Endothelial cell of umbilical vein (primary cell): ENCODE measurements at regions not wholly inside any gene's neighbourhood (a gene's known extent, or its start where the extent isn't known, plus 50 kb on each side); places are given as distances from the start of the nearest gene placed in this dataset.

Experiments used
- BruUV-seq: library from RNA; stranded (reverse); fragments of 400-500 nt; replicated peaks from 2 replicates; lab custom pipeline; 2021; lab: Mats Ljungman, UMichigan
- CTCF ChIA-PET: fragments of 300-600, 350-600 bp; sonication (Branson Sonifier 250); formaldehyde crosslinking; loops from one replicate; lab custom pipeline; 2021; ENCODE audit warnings: antibody characterized with exemption, inconsistent platforms; lab: Charles Lee
- POLR2A ChIA-PET: fragments of 300-600, 350-600 bp; sonication (Branson Sonifier 250); formaldehyde crosslinking; loops from one replicate; lab custom pipeline; 2021; ENCODE audit warnings: antibody characterized with exemption, inconsistent platforms; lab: Charles Lee
- DNase-seq: peaks from one replicate; pipeline ENCODE4 v3.0.0-alpha.2; 2011; ENCODE audit warnings: low read depth, low spot score
- FAIRE-seq: peaks from 2 replicates; lab custom pipeline; 2011; peaks lifted over from hg19 to GRCh38; lab: Jason Lieb, UNC
- H2AFZ ChIP-seq: 2 replicates; pipeline ENCODE4 v1.6.0; 2012; ENCODE audit warnings: low read depth, low read length, control low read depth, inconsistent platforms
- H3K27ac ChIP-seq: 2 replicates; pipeline ENCODE4 v1.5.1; 2011; ENCODE audit warnings: low read depth, mild to moderate bottlenecking, control low read depth, low read length, moderate library complexity; ENCODE audit not compliant: insufficient read depth
- H3K27me3 ChIP-seq, 2 experiments: 2 replicates each; pipeline versions ENCODE4 v1.6.0 to v1.6.1; 2011; ENCODE audit warnings: low read length in 2 of 2, mixed read lengths in 1 of 2; ENCODE audit not compliant: control insufficient read depth in 2 of 2, insufficient read depth in 2 of 2
- H3K36me3 ChIP-seq, 2 experiments: 2 replicates in 1 of 2; 3 replicates in 1 of 2; pipeline ENCODE4 v1.5.1; 2011; ENCODE audit warnings: low read length in 2 of 2, mild to moderate bottlenecking in 1 of 2, moderate library complexity in 1 of 2; ENCODE audit not compliant: control insufficient read depth in 2 of 2, insufficient read depth in 2 of 2; ENCODE audit errors: extremely low read depth in 1 of 2
- H3K4me1 ChIP-seq: 3 replicates; pipeline ENCODE4 v1.5.1; 2011; ENCODE audit warnings: mild to moderate bottlenecking, low read length; ENCODE audit not compliant: control insufficient read depth, insufficient read depth; ENCODE audit errors: extremely low read depth
- H3K4me2 ChIP-seq: 2 replicates; pipeline ENCODE4 v1.6.1; 2011; ENCODE audit warnings: low read length, control low read depth, mixed read lengths; ENCODE audit not compliant: insufficient read depth
- H3K4me3 ChIP-seq, 3 experiments: fragments of 200-600 bp in 1 of 3; sonication (generic), shearing (Covaris generic) in 1 of 3; replicated peaks in 1 of 3; 2 replicates each; pipeline ENCODE4 v1.5.1; 2011 to 2016; ENCODE audit warnings: control low read depth in 3 of 3, low read length in 3 of 3, mild to moderate bottlenecking in 2 of 3, inconsistent platforms in 1 of 3, low read depth in 1 of 3, moderate library complexity in 1 of 3; ENCODE audit not compliant: insufficient read depth in 1 of 3
- H3K79me2 ChIP-seq: 2 replicates; pipeline ENCODE4 v1.6.0; 2012; ENCODE audit warnings: low read length, inconsistent platforms; ENCODE audit not compliant: control insufficient read depth, insufficient read depth
- H3K9ac ChIP-seq: replicated peaks from 2 replicates; pipeline ENCODE3; 2011; ENCODE audit warnings: low read length, control low read depth; ENCODE audit not compliant: insufficient read depth; ENCODE audit errors: extremely low read depth
- H3K9me1 ChIP-seq: replicated peaks from 3 replicates; pipeline ENCODE4 v1.6.0; 2011; ENCODE audit warnings: mild to moderate bottlenecking, low read length; ENCODE audit not compliant: control insufficient read depth, insufficient read depth; ENCODE audit errors: extremely low read depth
- H3K9me3 ChIP-seq: replicated peaks from 2 replicates; pipeline ENCODE4 v1.5.1; 2012; ENCODE audit warnings: low read length, inconsistent platforms; ENCODE audit not compliant: control insufficient read depth, insufficient read depth
- H4K20me1 ChIP-seq: replicated peaks from 2 replicates; pipeline ENCODE3; 2011; ENCODE audit warnings: mild to moderate bottlenecking, low read length; ENCODE audit not compliant: control insufficient read depth, insufficient read depth; ENCODE audit errors: extremely low read depth
- EZH2 ChIP-seq: IDR thresholded peaks from 2 replicates; pipeline ENCODE4 v1.6.1; 2012; ENCODE audit warnings: borderline replicate concordance, low read depth, mild to moderate bottlenecking, moderate library complexity, low read length, inconsistent platforms; ENCODE audit not compliant: severe bottlenecking
- FOS ChIP-seq: IDR thresholded peaks from 2 replicates; pipeline ENCODE4 v1.6.1; 2011; ENCODE audit warnings: mild to moderate bottlenecking, low read length, moderate library complexity, borderline replicate concordance; ENCODE audit not compliant: insufficient read depth
- GATA2 ChIP-seq: IDR thresholded peaks from 2 replicates; pipeline ENCODE4 v1.7.0; 2011; ENCODE audit warnings: low read depth, mild to moderate bottlenecking, moderate library complexity, mixed read lengths, low read length; ENCODE audit not compliant: insufficient read length, insufficient read depth
- JUN ChIP-seq: IDR thresholded peaks from 2 replicates; pipeline ENCODE4 v1.6.1; 2011; ENCODE audit warnings: borderline replicate concordance, low read depth; ENCODE audit not compliant: insufficient read length, insufficient read depth
- MAX ChIP-seq: IDR thresholded peaks from 2 replicates; pipeline ENCODE4 v1.6.1; 2011; ENCODE audit not compliant: insufficient read depth, insufficient read length
- MYC ChIP-seq: IDR thresholded peaks from one replicate; pipeline ENCODE4 v1.6.1; 2011; ENCODE audit warnings: mild to moderate bottlenecking, low read depth, low read length
- POLR2A ChIP-seq: IDR thresholded peaks from 2 replicates; pipeline ENCODE4 v1.6.1; 2012; ENCODE audit warnings: low read depth, mild to moderate bottlenecking, control low read depth, low read length
- POLR2AphosphoS5 ChIP-seq: IDR thresholded peaks from 2 replicates; pipeline ENCODE4 v1.6.1; 2012; ENCODE audit warnings: low read depth, mild to moderate bottlenecking, control low read depth, low read length, moderate library complexity; ENCODE audit not compliant: insufficient read depth
- dilution Hi-C: fragments of 300-500 bp; cut with MboI; formaldehyde crosslinking; loops from one replicate; pipeline ENCODE4 v1.15.0; 2019; ENCODE audit warnings: low sequenced_read_pairs; ENCODE audit not compliant: extremely low pct_ligation_motif_present
- intact Hi-C: fragments of 100-400 bp; cut with micrococcal nuclease; formaldehyde crosslinking; loops from one replicate; pipeline ENCODE4 v1.10.0; 2022
- TF ChIP-seq, protein P1 (sequence below), 2 donors: IDR thresholded peaks; 1 replicate in 1 of 2; 2 replicates in 1 of 2; pipeline ENCODE4 v1.5.1; 2011; ENCODE audit warnings: low read length in 2 of 2, mild to moderate bottlenecking in 2 of 2, moderate library complexity in 2 of 2, control low read depth in 1 of 2, inconsistent platforms in 1 of 2, low read depth in 1 of 2; ENCODE audit not compliant: insufficient read depth in 1 of 2; ENCODE audit errors: extremely low read depth in 1 of 2

- no peak overlapping the region for H3K27ac ChIP-seq
- TF ChIP-seq JUN (no peak), POLR2AphosphoS5 (no peak), GATA2 (no peak), POLR2A (no peak), MAX (no peak), FOS (no peak), MYC (no peak), EZH2 (no peak)
- TF ChIP-seq, protein P1, sequence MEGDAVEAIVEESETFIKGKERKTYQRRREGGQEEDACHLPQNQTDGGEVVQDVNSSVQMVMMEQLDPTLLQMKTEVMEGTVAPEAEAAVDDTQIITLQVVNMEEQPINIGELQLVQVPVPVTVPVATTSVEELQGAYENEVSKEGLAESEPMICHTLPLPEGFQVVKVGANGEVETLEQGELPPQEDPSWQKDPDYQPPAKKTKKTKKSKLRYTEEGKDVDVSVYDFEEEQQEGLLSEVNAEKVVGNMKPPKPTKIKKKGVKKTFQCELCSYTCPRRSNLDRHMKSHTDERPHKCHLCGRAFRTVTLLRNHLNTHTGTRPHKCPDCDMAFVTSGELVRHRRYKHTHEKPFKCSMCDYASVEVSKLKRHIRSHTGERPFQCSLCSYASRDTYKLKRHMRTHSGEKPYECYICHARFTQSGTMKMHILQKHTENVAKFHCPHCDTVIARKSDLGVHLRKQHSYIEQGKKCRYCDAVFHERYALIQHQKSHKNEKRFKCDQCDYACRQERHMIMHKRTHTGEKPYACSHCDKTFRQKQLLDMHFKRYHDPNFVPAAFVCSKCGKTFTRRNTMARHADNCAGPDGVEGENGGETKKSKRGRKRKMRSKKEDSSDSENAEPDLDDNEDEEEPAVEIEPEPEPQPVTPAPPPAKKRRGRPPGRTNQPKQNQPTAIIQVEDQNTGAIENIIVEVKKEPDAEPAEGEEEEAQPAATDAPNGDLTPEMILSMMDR (IDR thresholded peaks at IDR 0.05; ENCODE audit: extremely low read depth in 1 of 2, insufficient read depth in 1 of 2, low read depth in 1 of 2, low read length in 2 of 2), result no peak
- no peak overlapping the region for H3K9ac ChIP-seq
- no peaks in the 10 kb centered on the region for H3K9me3 ChIP-seq
- ChIA-PET POLR2A (no interaction called here), CTCF (no interaction called here)
- FAIRE-seq (no peak), DNase-seq (no peak)
- intact Hi-C loops (no loop called here), dilution Hi-C loops (no loop called here)
- H3K4me2 ChIP-seq, result no peak overlapping the region
- H3K9me1 ChIP-seq, result no peaks in the 10 kb centered on the region
- no peak overlapping the region for H2AFZ ChIP-seq
- H3K4me1 ChIP-seq, result no peaks in the 10 kb centered on the region
- no peaks in the 10 kb centered on the region for H3K79me2 ChIP-seq
- H3K4me3 ChIP-seq, result no peak overlapping the region
- BruUV-seq, result no TSS peak
- H3K36me3 ChIP-seq, result no peaks in the 10 kb centered on the region
- no peaks in the 10 kb centered on the region for H3K27me3 ChIP-seq
- no peaks in the 10 kb centered on the region for H4K20me1 ChIP-seq
These were observed 1593.5 kb upstream of the ACVR2A start for GRCh38 chr2:146251328-146251727.
